Loucy (cell line): ENCODE measurements at regions not wholly inside any gene's neighbourhood (a gene's known extent, or its start where the extent isn't known, plus 50 kb on each side); places are given as distances from the start of the nearest gene placed in this dataset.

ENCODE experiments used
- CTCF ChIP-seq: fragments of 200-600 bp; sonication (generic); conservative IDR thresholded peaks from 2 replicates; pipeline ENCODE4 v1.5.1; 2014; ENCODE audit warnings: mild to moderate bottlenecking, antibody characterized with exemption, low read length
- EZH2phosphoT487 ChIP-seq: fragments of 200-600 bp; IDR thresholded peaks from 2 replicates; pipeline ENCODE4 v1.6.1; 2018; ENCODE audit warnings: antibody characterized with exemption, mild to moderate bottlenecking, moderate library complexity, borderline replicate concordance

- no peak for TF ChIP-seq CTCF
- TF ChIP-seq EZH2phosphoT487, result no peak
Observed at GRCh38 chr15:62505762-62506161, 340.7 kb upstream of the C2CD4B start.
